ENCODE measurements at regions not wholly inside any gene's neighbourhood (a gene's known extent, or its start where the extent isn't known, plus 50 kb on each side); places are given as distances from the start of the nearest gene placed in this dataset.
"Not testable (repeated sequence)": the region's sequence is repeated elsewhere in the genome, so short reads cannot be mapped to it uniquely, and the experiment has no call there.

GRCh38 chr7:16951483-16952080, 69.8 kb upstream of the AGR3 start:
- no CpG with 5 or more reads among the region's 3 CpGs for WGBS (ENCODE audit: insufficient coverage, insufficient read length)
- Histone ChIP-seq H3K4me3 (ENCODE audit: low read length) (no peak overlapping the region), H3K27ac (ENCODE audit: low read length) (no peak overlapping the region), H3K27me3 (ENCODE audit: control insufficient read depth, insufficient read depth, low read length) (no peaks in the 10 kb centered on the region), H3K36me3 (ENCODE audit: control insufficient read depth, insufficient read depth, low read length) (no peaks in the 10 kb centered on the region), H3K9me3 (ENCODE audit: control insufficient read depth, insufficient read depth, low read length) (peaks cover 4% of the 10 kb centered on the region), H3K4me1 (ENCODE audit: control insufficient read depth, insufficient read depth, low read length) (no peaks in the 10 kb centered on the region)
- no peak for DNase-seq (ENCODE audit: low read depth, low spot score)

- Histone ChIP-seq H3K4me1 (ENCODE audit: control insufficient read depth, insufficient read depth, low read length) (no peaks in the 10 kb centered on the region), H3K9me3 (ENCODE audit: control insufficient read depth, insufficient read depth, low read length) (no peaks in the 10 kb centered on the region), H3K27ac (ENCODE audit: low read length) (no peak overlapping the region), H3K27me3 (ENCODE audit: control insufficient read depth, insufficient read depth, low read length) (no peaks in the 10 kb centered on the region), H3K4me3 (ENCODE audit: low read length) (no peak overlapping the region), H3K36me3 (ENCODE audit: control insufficient read depth, insufficient read depth, low read length) (no peaks in the 10 kb centered on the region)
- WGBS (ENCODE audit: insufficient coverage, insufficient read length): no CpG with 5 or more reads among the region's 3 CpGs
- DNase-seq (ENCODE audit: low read depth, low spot score): no peak
These were observed 72.5 kb upstream of the AGR3 start for GRCh38 chr7:16954321-16954720.

- no peak for DNase-seq (ENCODE audit: low read depth, low spot score)
- H3K9me3 ChIP-seq (ENCODE audit: control insufficient read depth, insufficient read depth, low read length): no peaks in the 10 kb centered on the region
- no peaks in the 10 kb centered on the region for H3K27me3 ChIP-seq (ENCODE audit: control insufficient read depth, insufficient read depth, low read length)
- H3K4me1 ChIP-seq (ENCODE audit: control insufficient read depth, insufficient read depth, low read length): no peaks in the 10 kb centered on the region
- no peak overlapping the region for H3K4me3 ChIP-seq (ENCODE audit: low read length)
- WGBS (ENCODE audit: insufficient coverage, insufficient read length): no CpG with 5 or more reads among the region's 1 CpG
- H3K36me3 ChIP-seq (ENCODE audit: control insufficient read depth, insufficient read depth, low read length): no peaks in the 10 kb centered on the region
- no peak overlapping the region for H3K27ac ChIP-seq (ENCODE audit: low read length)
These were observed 76.9 kb upstream of the AGR3 start for GRCh38 chr7:16958724-16959123.

GRCh38 chr7:16960337-16960965, 78.7 kb upstream of the AGR3 start:
- no peaks in the 10 kb centered on the region for H3K9me3 ChIP-seq (ENCODE audit: control insufficient read depth, insufficient read depth, low read length)
- H3K27me3 ChIP-seq (ENCODE audit: control insufficient read depth, insufficient read depth, low read length): no peaks in the 10 kb centered on the region
- H3K4me1 ChIP-seq (ENCODE audit: control insufficient read depth, insufficient read depth, low read length): no peaks in the 10 kb centered on the region
- no peak overlapping the region for H3K4me3 ChIP-seq (ENCODE audit: low read length)
- no peaks in the 10 kb centered on the region for H3K36me3 ChIP-seq (ENCODE audit: control insufficient read depth, insufficient read depth, low read length)
- no CpG with 5 or more reads among the region's 1 CpG for WGBS (ENCODE audit: insufficient coverage, insufficient read length)
- no peak for DNase-seq (ENCODE audit: low read depth, low spot score)
- H3K27ac ChIP-seq (ENCODE audit: low read length): no peak overlapping the region

GRCh38 chr7:16961641-16962040, 79.9 kb upstream of the AGR3 start:
- no peaks in the 10 kb centered on the region for H3K36me3 ChIP-seq (ENCODE audit: control insufficient read depth, insufficient read depth, low read length)
- no peaks in the 10 kb centered on the region for H3K27me3 ChIP-seq (ENCODE audit: control insufficient read depth, insufficient read depth, low read length)
- H3K9me3 ChIP-seq (ENCODE audit: control insufficient read depth, insufficient read depth, low read length): no peaks in the 10 kb centered on the region
- no peak overlapping the region for H3K4me3 ChIP-seq (ENCODE audit: low read length)
- no CpG with 5 or more reads among the region's 2 CpGs for WGBS (ENCODE audit: insufficient coverage, insufficient read length)
- no peak for DNase-seq (ENCODE audit: low read depth, low spot score)
- H3K4me1 ChIP-seq (ENCODE audit: control insufficient read depth, insufficient read depth, low read length): no peaks in the 10 kb centered on the region
- H3K27ac ChIP-seq (ENCODE audit: low read length): no peak overlapping the region

GRCh38 chr7:16963044-16963443, 81.3 kb upstream of the AGR3 start:
- no peaks in the 10 kb centered on the region for H3K27me3 ChIP-seq (ENCODE audit: control insufficient read depth, insufficient read depth, low read length)
- H3K4me3 ChIP-seq (ENCODE audit: low read length): no peak overlapping the region
- no peaks in the 10 kb centered on the region for H3K9me3 ChIP-seq (ENCODE audit: control insufficient read depth, insufficient read depth, low read length)
- no peak for DNase-seq (ENCODE audit: low read depth, low spot score)
- no peaks in the 10 kb centered on the region for H3K36me3 ChIP-seq (ENCODE audit: control insufficient read depth, insufficient read depth, low read length)
- H3K27ac ChIP-seq (ENCODE audit: low read length): no peak overlapping the region
- WGBS (ENCODE audit: insufficient coverage, insufficient read length): no CpG with 5 or more reads among the region's 5 CpGs
- H3K4me1 ChIP-seq (ENCODE audit: control insufficient read depth, insufficient read depth, low read length): no peaks in the 10 kb centered on the region

- H3K27me3 ChIP-seq (ENCODE audit: control insufficient read depth, insufficient read depth, low read length); H3K36me3 ChIP-seq (ENCODE audit: control insufficient read depth, insufficient read depth, low read length); H3K9me3 ChIP-seq (ENCODE audit: control insufficient read depth, insufficient read depth, low read length); H3K4me1 ChIP-seq (ENCODE audit: control insufficient read depth, insufficient read depth, low read length); H3K27ac ChIP-seq (ENCODE audit: low read length); DNase-seq (ENCODE audit: low read depth, low spot score); H3K4me3 ChIP-seq (ENCODE audit: low read length): not testable (repeated sequence)
- no CpG with 5 or more reads among the region's 8 CpGs for WGBS (ENCODE audit: insufficient coverage, insufficient read length)
These were observed 83.9 kb upstream of the AGR3 start for GRCh38 chr7:16965697-16966096.

- H3K4me1 ChIP-seq (ENCODE audit: control insufficient read depth, insufficient read depth, low read length): no peaks in the 10 kb centered on the region
- DNase-seq (ENCODE audit: low read depth, low spot score): no peak
- H3K4me3 ChIP-seq (ENCODE audit: low read length): no peak overlapping the region
- no CpG with 5 or more reads among the region's 1 CpG for WGBS (ENCODE audit: insufficient coverage, insufficient read length)
- no peaks in the 10 kb centered on the region for H3K27me3 ChIP-seq (ENCODE audit: control insufficient read depth, insufficient read depth, low read length)
- no peaks in the 10 kb centered on the region for H3K9me3 ChIP-seq (ENCODE audit: control insufficient read depth, insufficient read depth, low read length)
- no peak overlapping the region for H3K27ac ChIP-seq (ENCODE audit: low read length)
- H3K36me3 ChIP-seq (ENCODE audit: control insufficient read depth, insufficient read depth, low read length): no peaks in the 10 kb centered on the region
These were observed 85.6 kb upstream of the AGR3 start for GRCh38 chr7:16967300-16967811.

- no peaks in the 10 kb centered on the region for H3K4me1 ChIP-seq (ENCODE audit: control insufficient read depth, insufficient read depth, low read length)
- no peak for DNase-seq (ENCODE audit: low read depth, low spot score)
- H3K27me3 ChIP-seq (ENCODE audit: control insufficient read depth, insufficient read depth, low read length): no peaks in the 10 kb centered on the region
- no peaks in the 10 kb centered on the region for H3K9me3 ChIP-seq (ENCODE audit: control insufficient read depth, insufficient read depth, low read length)
- WGBS (ENCODE audit: insufficient coverage, insufficient read length): no CpG with 5 or more reads among the region's 9 CpGs
- no peak overlapping the region for H3K27ac ChIP-seq (ENCODE audit: low read length)
- no peak overlapping the region for H3K4me3 ChIP-seq (ENCODE audit: low read length)
- H3K36me3 ChIP-seq (ENCODE audit: control insufficient read depth, insufficient read depth, low read length): no peaks in the 10 kb centered on the region
These were observed 89.1 kb upstream of the AGR3 start for GRCh38 chr7:16970732-16971482.

- no peak overlapping the region for H3K27ac ChIP-seq (ENCODE audit: low read length)
- no CpG with 5 or more reads among the region's 1 CpG for WGBS (ENCODE audit: insufficient coverage, insufficient read length)
- no peak for DNase-seq (ENCODE audit: low read depth, low spot score)
- peaks cover 2% of the 10 kb centered on the region; the same call in 1 of the 2 replicates for H3K4me1 ChIP-seq (ENCODE audit: control insufficient read depth, insufficient read depth, low read length)
- H3K9me3 ChIP-seq (ENCODE audit: control insufficient read depth, insufficient read depth, low read length): no peaks in the 10 kb centered on the region
- H3K36me3 ChIP-seq (ENCODE audit: control insufficient read depth, insufficient read depth, low read length): no peaks in the 10 kb centered on the region
- H3K27me3 ChIP-seq (ENCODE audit: control insufficient read depth, insufficient read depth, low read length): no peaks in the 10 kb centered on the region
- H3K4me3 ChIP-seq (ENCODE audit: low read length): no peak overlapping the region
These were observed 93.9 kb upstream of the AGR3 start for GRCh38 chr7:16975712-16976111.
